Limb (tissue), 2 donors: ENCODE measurements at regions not wholly inside any gene's neighbourhood (a gene's known extent, or its start where the extent isn't known, plus 50 kb on each side); places are given as distances from the start of the nearest gene placed in this dataset.

ENCODE experiments used
- DNase-seq, 2 donors: peaks; one replicate each; pipeline ENCODE4 v3.0.0-alpha.2; 2016; ENCODE audit errors: extremely low spot score in 2 of 2

DNA sequence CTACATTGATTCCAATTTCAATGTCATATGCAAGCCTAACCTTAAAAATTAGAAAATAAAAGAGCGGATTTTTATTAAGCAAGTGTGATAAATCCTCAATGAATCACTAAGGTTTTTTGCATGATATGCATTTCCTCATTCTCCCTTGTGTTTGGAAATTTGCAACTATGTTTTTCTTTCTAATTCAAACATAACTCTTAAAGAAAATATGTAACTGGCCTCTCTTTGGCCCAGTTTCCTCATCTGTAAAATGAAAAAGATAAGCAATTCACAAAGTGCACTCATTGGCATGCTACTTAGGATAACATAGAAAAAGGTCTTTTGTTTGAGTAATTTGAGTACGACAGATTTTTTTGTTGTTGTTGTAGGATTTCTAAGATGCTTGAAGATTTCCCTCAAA is 295.5 kb downstream of the CDH11 start:
- no peak for DNase-seq

GRCh38 chr16:64823481-64824075 is 298.3 kb downstream of the CDH11 start:
- DNase-seq = peak in 1 of 2 donors; percentile 23

DNA sequence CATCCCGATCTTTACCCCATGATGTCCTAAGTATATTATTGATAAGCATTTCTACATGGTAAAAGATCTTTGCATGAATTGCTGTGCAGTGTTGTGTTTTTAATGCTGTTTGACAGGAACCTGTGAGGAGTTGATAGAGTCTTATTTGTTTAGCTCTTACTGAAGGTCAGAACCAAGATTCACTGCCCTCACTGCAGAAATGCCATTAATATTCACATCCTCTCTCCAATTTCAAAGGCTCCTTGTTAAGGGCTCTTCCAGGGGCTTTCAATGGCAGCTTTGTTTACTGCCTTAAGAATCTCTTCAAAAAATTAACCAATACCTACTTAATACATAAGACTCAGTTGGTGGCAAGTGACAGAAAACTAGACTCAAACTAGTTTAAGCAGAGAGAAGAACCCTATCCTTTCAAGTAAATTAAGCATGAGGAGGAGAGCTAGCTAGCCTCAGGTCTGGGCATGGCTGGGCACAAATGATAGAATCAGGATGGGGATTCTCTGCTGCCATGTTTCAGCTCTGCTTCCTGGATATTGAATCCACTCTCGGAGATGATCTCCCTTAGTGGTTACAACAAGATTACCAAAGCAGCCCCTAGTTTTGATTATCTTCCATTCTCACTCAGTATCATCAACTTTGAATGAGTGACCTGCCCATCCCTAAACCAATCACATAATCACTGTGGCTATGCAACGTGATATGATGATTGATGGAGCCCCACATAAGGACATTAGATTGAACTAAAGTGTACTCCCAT is 311.8 kb downstream of the CDH11 start:
- DNase-seq = no peak

GRCh38 chr16:64808474-64808873 is 313.4 kb downstream of the CDH11 start:
- no peak for DNase-seq

GRCh38 chr16:64791756-64792155 is 330.1 kb downstream of the CDH11 start:
- DNase-seq = no peak

GRCh38 chr16:64784635-64785034 is 337.2 kb downstream of the CDH11 start:
- no peak for DNase-seq

GRCh38 chr16:64782484-64782883 is 339.4 kb downstream of the CDH11 start:
- DNase-seq = no peak

DNA sequence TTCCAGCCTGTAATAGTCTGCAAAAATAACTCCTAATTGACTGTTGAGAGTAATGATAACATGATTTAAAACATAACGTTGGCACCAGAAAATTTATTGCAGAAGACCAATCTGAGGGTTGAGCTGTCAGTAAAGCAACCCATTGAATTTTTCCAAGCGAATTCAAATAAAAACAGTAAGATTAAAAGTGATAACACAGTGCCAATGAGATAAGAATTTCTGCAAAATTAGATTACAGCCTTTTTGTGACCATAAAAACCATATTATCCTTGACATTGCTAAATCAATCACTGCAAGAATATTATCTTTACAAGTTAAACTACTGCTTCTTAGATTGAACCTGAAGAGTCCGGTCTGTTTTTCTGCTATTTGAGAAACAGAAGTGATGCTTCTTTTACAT is 341.4 kb downstream of the CDH11 start:
- no peak for DNase-seq

- no peak for DNase-seq
Observed at GRCh38 chr16:64778777-64779176, 343.1 kb downstream of the CDH11 start.

DNA sequence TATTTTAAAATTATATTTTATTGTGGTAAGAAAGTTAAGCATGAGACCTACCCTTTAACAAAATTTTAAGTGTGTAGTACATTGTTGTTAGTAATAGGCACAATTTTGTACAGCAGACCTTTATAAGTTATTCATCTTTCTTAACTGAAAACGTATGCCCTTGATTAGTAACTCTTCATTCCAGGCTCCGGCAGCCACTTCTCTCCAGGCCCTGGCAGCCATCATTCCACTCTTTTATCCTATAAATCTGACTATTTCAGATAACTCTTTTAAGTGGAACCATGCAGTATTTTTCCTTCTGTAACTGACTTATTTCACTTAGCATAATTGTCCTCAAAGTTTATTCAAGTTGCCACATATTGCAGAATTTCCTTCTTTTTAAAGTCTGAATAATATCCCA is 348.2 kb downstream of the CDH11 start:
- no peak for DNase-seq

GRCh38 chr16:64773184-64773583 is 348.7 kb downstream of the CDH11 start:
- DNase-seq = no peak

- no peak for DNase-seq
Observed at GRCh38 chr16:64771273-64771672, 350.6 kb downstream of the CDH11 start.

DNA sequence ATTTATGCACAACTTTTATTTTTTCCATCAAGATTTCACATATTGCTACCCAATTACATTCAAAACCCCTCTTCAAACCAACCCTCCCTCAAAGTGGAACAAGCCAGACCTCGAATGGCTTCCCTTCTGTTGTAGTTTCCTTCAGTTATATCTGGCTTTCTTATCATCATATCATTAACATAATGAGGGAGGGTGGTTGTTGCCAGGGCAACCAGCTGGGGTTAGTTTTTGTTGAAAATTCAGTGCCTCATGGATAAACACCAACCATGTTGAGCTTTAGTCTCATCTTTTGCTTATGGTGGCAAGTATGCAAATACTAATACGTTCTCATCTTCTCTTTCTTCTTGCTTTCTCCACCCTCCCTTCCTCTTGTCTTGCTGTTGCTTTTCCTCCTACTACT is 359.7 kb downstream of the CDH11 start:
- DNase-seq = no peak

DNA sequence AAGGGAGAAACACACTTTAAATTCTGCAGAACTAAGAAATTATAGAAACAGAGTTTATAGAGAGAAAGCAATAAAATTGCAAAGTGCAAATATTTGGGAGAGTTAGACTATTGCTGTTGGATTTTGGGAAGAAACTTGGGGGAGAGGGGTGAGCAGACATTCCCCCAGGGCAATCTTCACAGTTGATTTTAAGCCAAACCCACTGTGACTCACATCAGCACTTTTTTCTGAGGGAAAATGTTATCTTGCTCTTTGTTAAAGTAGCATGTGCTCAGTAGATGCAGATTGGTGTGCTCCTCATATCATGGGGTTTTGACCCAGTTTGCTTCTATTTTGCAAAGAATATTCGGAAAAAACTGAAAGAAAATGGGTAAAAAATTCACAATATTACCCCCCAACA is 367.6 kb downstream of the CDH11 start:
- DNase-seq = no peak

DNA sequence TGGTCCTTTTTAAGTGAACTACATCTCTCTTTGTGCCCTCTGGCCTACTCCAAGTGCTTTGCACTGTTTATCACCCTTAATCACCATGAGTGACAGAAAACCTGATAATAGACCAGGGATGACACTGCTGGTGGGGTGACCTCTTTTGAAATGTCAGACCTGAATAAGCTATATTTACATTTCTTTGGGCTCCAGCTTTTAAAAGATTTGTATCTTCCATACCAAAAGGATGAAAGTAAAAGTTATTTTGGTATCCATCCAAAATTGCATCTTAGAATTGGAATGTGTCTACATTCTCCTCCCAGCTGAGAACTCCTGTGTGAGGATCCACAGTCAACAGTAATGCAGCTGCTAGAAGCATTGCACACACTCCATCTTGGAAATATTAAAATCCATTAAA is 370.0 kb downstream of the CDH11 start:
- no peak for DNase-seq

DNA sequence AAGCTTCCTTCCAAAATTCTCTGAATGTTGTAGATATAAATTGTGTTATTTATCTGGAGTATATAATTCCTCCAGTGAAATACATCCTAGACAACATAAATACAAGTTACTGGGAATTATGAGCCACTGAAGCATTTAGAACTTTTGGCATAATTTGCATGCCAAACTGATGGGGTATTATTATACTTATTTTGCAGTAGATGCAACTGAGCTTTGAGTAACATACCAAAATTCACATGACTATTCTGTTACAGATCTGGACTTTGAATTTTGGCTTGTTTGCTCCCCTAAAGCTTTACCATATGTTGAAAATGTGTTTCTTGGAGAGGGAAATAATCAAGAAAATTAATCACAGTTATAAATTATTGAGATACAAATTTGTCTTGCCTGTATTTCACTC is 372.5 kb downstream of the CDH11 start:
- DNase-seq = no peak

GRCh38 chr16:64745258-64745930 is 376.5 kb downstream of the CDH11 start:
- peak in 1 of 2 donors; percentile 59 for DNase-seq

- DNase-seq = no peak
Observed at GRCh38 chr16:64742455-64743223, 379.2 kb downstream of the CDH11 start.

DNA sequence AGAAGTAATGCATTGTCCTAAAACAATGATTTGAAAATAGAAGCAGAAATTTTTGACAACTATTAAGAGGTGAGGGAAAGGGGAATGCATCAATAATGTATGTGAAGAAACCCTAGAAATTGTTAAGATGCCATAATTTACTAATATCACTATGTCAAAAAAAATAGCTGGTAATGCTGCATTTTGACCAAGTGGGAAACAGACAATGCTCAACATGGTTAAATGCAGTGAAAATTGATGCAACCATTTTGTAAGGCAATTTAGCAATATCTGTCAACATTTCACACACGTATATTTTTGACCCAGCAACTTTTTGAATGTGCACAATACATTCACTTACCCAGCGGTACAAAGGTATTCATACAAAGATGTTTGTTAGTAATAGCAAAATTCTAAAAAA is 381.6 kb downstream of the CDH11 start:
- no peak for DNase-seq

- no peak for DNase-seq
Observed at GRCh38 chr16:64738321-64738960, 383.4 kb downstream of the CDH11 start.

DNA sequence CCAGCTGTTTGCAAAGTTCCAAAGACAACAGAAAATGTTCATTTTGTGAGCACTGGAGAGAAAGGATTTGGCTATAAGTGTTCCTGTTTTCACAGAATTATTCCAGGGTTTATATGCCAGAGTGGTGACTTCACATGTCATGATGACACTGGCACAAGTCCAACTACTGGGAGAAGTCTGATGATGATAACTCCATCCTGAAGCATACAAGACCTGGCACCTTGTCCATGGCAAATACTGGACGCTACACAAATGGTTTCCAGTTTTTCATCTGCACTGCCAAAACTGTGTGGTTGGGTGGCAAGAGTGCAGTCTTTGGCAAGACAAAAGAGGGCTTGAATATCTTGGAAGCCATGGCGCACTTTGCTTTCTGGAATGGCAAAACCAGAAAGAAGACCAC is 385.0 kb downstream of the CDH11 start:
- no peak for DNase-seq

DNA sequence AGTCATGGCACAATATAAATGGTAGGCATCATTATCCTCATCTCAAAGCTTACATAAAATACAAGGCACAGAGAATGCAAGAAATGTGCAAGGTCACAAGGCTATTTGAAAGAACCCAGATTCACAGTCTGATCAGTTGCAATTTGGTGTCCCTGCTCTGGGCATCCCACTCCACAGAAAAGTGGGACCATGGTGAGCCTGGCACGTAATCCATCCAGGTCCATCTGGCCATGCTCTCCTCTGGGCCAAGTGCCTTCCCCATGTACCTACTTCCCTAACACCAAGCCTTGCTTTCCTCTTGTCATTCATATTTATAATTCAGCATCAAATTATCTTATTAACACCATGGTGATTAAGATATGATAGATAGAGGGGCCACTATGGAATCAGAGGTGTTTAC is 390.0 kb downstream of the CDH11 start:
- no peak for DNase-seq
